SKM-1 (cell line): ENCODE measurements at regions not wholly inside any gene's neighbourhood (a gene's known extent, or its start where the extent isn't known, plus 50 kb on each side); places are given as distances from the start of the nearest gene placed in this dataset.
"Not testable (repeated sequence)": the region's sequence is repeated elsewhere in the genome, so short reads cannot be mapped to it uniquely, and the experiment has no call there.

Experiments used
- DNase-seq: peaks from one replicate; lab custom pipeline; 2025; ENCODE audit not compliant: unreplicated experiment; lab: John Stamatoyannopoulos, UW

GRCh38 chr3:81375921-81376320 lies 385.5 kb downstream of the GBE1 start:
- DNase-seq: no peak

- no peak for DNase-seq
These were observed 397.0 kb downstream of the GBE1 start for GRCh38 chr3:81364411-81364810.

- DNase-seq: no peak
These were observed 397.6 kb downstream of the GBE1 start for GRCh38 chr3:81363816-81364215.

GRCh38 chr3:81354119-81354518 lies 407.3 kb downstream of the GBE1 start:
- DNase-seq: no peak

- no peak for DNase-seq
These were observed 408.6 kb downstream of the GBE1 start for GRCh38 chr3:81352867-81353266.

DNA sequence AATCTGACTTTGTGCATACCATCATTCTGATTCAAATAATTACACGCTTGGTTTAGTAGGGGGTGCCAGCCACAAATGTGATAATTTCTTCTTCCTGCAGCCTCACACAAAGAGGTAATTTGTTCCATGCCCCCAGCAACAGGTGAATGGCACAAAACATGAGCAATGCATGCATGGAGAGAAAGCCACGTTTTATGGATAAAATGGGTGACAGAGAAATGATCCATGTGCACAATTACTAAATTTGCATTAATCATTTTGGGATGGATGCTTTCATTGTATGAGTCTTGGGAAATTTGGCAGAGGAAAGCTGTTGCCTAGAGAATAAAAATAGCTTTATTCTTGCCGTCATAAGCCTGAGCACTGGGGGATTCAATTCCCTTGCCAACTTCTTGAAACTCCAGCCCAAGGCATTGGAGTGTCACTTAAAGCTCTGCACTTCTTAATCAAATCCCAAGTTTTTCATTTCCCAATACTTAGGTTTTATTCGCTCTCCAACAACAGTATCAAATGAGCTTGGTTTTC lies 411.6 kb downstream of the GBE1 start:
- DNase-seq: no peak

DNA sequence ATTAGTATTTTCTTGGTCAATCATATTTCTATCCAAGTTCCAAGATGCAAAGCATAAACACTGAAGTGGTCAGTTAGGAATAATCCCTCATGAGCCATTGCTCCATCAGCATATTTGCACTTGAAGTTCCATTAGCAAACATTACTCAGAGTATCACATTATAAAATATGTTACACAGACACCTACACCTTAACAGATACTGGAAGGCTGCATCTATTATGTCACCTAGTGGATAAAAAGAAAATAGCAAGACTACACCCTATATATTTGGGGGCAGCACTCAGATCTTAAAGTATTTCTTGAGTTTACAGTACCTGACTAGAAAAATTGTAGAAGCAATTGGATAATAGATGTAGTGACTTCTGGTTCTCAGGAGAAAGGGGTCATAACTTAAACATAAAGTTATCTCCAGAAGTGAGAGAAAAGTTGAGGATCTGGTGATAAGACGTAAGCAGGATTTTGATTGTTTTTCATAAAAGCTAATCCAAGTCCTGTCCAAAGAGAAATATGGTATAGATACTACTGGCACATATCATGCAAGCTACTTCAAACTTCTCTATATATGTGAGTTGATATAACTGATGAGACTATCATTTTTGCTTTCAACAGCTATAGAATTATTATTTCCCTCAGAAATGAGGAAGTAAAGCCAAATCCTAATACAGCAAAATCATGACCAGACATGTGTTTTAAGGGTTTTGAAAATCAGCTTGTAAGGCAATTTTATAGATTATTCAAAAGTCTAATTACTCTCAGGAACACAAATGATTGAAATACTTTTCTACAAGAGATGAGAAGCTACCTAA lies 422.2 kb downstream of the GBE1 start:
- DNase-seq: no peak

GRCh38 chr3:81336470-81336869 lies 425.0 kb downstream of the GBE1 start:
- DNase-seq: no peak

- DNase-seq: not testable (repeated sequence)
These were observed 431.6 kb downstream of the GBE1 start for GRCh38 chr3:81329835-81330234.

DNA sequence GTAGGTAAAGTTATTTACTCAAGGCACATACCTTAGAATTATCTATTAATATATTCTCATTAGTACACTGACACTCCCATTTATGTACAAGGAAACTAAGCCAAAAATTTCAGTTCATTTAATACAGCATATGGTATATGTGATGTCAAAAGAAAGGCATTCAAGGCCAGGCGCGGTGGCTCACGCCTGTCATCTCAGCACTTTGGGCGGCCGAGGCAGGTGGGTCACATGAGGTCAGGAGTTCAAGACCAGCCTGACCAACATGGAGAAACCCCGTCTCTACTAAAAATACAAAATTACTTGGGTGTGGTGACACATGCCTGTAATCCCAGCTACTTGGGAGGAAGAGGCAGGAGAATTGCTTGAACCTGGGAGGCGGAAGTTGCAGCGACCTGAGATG lies 435.2 kb downstream of the GBE1 start:
- DNase-seq: no peak

DNA sequence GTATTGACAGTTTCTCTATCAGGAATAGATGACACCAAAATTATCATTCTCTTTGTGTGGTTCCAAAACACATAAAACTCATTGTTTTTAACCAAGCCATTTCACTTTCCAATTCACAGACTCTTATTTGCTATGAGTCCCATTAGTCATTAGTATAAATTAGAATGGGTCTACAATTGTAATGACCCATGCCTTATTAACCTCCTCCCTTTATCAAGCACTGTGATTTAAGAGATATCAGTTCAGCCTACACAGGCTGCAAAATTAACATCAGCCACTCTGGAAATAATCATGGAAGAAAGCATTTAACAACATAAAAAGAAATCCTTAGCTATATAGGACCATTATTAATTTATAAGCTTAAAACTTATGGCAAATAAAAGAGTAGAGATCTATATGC lies 440.6 kb downstream of the GBE1 start:
- no peak for DNase-seq

DNA sequence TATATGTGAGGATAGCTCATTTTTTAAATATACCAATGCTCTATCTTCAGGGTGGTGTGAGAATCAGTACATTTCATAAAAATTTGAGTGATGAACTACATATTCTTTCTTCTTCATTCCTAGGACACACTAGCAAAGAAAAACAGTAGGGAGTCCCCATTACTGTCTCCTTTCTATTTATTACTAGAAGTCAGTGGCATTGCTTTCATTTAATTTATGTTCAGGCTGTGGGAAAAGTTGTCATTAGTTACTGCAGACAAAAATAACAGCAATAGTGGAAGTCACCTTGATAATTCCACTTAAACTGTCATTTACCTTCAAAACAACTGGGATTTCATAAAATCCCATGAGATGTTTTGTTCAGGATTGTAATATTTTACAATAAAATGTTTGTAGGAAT lies 446.4 kb downstream of the GBE1 start:
- DNase-seq: no peak

DNA sequence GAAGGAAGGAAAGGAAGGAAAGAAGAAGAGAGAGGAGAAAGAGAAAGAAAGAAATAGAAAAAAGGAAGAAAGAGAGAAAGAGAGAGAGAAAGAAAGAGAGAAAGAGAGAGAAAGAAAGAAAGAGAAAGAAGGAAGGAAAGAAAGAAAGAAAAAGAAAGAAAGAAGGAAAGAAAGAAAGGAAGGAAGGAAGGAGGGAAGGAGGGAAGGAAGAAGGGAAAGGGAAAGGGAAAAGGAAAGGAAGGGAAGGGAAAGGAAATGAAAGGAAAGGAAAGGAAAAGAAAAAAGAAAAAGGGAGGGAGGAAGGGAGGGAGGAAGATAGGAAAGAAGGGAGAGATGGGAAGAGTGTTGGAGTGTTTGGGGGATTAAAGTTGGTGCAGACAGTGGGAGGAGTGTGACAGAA lies 450.1 kb downstream of the GBE1 start:
- no peak for DNase-seq

GRCh38 chr3:81308306-81308705 lies 453.1 kb downstream of the GBE1 start:
- DNase-seq: no peak

GRCh38 chr3:81307221-81307620 lies 454.2 kb downstream of the GBE1 start:
- DNase-seq: no peak

GRCh38 chr3:81303321-81303720 lies 458.1 kb downstream of the GBE1 start:
- no peak for DNase-seq

GRCh38 chr3:81302045-81302444 lies 459.4 kb downstream of the GBE1 start:
- DNase-seq: peak; percentile 9

DNA sequence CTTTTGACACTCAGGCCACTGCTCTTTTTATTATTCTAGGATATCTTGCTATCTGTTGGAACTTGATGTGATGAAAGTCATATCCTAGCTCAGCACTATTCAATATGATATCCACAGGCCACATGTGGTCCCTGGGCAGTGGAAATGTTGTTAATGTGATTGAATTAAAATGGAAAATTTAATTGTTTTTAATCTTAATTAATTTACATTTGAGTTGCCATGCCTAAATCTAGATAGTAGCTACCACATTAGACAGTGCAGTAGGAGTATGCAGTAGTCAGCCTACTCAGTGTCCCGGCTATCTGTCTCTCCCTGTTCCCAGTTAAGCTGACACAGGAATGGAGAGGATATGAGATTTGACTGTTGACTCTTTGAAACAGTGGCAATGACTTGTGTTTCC lies 460.2 kb downstream of the GBE1 start:
- DNase-seq: no peak

GRCh38 chr3:81300324-81300927 lies 461.0 kb downstream of the GBE1 start:
- no peak for DNase-seq

- DNase-seq: no peak
These were observed 462.0 kb downstream of the GBE1 start for GRCh38 chr3:81299481-81299880.

DNA sequence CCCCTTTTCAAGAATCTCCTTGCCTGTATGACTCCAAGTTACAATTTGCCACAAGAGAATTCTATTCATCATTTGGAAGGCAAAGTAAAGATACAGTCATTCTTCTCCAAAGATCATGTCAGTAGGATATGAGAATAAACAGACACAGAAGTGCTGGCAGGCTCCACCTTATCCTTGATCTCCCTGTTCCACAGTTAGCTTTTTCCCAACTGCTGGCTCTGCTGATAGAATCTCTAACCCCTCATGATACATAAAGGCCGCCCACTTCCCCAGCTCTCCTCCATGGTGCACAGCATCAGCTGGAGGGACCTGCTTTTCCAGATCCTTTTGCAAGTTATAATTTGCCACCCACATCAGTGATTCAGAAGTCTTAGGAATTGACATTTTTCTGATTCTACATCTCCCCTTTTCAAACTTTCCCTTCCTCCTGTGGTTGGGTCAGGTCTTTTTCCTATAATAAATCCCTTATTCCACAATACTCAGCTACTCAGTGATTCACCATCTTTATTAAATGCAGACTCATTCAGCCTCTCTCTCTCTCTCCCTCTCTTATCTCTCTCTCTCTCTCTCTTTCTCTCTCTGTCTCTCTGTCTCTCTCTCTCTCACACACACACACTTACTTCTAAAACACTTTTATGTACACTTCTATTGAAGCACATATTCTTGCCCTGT lies 465.4 kb downstream of the GBE1 start:
- DNase-seq: no peak

DNA sequence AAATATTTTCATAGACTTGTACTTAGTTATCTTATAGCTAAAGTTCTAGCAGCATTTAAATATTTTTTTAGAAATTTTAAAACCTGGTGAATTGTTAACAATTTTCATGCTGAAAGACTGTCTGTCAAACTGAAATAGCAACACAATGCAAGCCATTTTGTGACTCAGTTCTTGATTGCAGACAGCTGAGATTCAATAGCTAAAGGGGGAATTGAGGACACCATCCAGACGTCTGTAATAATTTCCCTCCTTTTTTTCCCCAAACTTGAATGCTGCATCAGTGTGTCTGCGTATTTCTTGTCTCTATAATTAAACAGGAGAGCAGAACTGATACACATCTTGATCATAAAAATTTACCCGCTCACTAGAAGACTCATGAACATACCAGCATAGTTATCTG lies 468.3 kb downstream of the GBE1 start:
- DNase-seq: no peak
